MM.1S (cell line): ENCODE measurements at regions not wholly inside any gene's neighbourhood (a gene's known extent, or its start where the extent isn't known, plus 50 kb on each side); places are given as distances from the start of the nearest gene placed in this dataset.

Source experiments
- DNase-seq: peaks from one replicate; pipeline ENCODE4 v3.0.0-alpha.2; 2015
- H2AFZ ChIP-seq: fragments of 300-600 bp; sonication (generic); 2 replicates; pipeline ENCODE4 v1.6.0; 2016; ENCODE audit warnings: antibody characterized with exemption, low read length
- H3F3A ChIP-seq: fragments of 300-600 bp; sonication (generic); 2 replicates; pipeline ENCODE4 v1.6.1; 2016; ENCODE audit warnings: mild to moderate bottlenecking, antibody characterized with exemption, low read length, moderate library complexity, mixed read lengths; ENCODE audit not compliant: insufficient read depth
- H3K27ac ChIP-seq: fragments of 300-600 bp; sonication (generic); 2 replicates; pipeline ENCODE4 v1.5.1; 2016; ENCODE audit warnings: mild to moderate bottlenecking, low read length
- H3K27me3 ChIP-seq: fragments of 300-600 bp; sonication (generic); replicated peaks from 2 replicates; pipeline ENCODE4 v1.6.0; 2016; ENCODE audit warnings: low read length; ENCODE audit not compliant: insufficient read depth
- H3K36me3 ChIP-seq: fragments of 300-600 bp; sonication (generic); replicated peaks from 2 replicates; pipeline ENCODE4 v1.6.1; 2016; ENCODE audit warnings: mild to moderate bottlenecking, low read length, mixed read lengths; ENCODE audit not compliant: insufficient read depth
- H3K4me1 ChIP-seq: fragments of 300-600 bp; sonication (generic); 2 replicates; pipeline ENCODE4 v1.6.1; 2016; ENCODE audit warnings: low read length, mixed read lengths
- H3K4me2 ChIP-seq: fragments of 300-600 bp; sonication (generic); 2 replicates; pipeline ENCODE4 v1.6.0; 2016; ENCODE audit warnings: low read depth, low read length
- H3K4me3 ChIP-seq: fragments of 300-600 bp; sonication (generic); 2 replicates; pipeline ENCODE4 v1.5.1; 2016; ENCODE audit warnings: low read length, mixed read lengths
- H3K79me2 ChIP-seq: fragments of 300-600 bp; sonication (generic); 2 replicates; pipeline ENCODE4 v1.6.1; 2016; ENCODE audit warnings: mixed run types, low read length, mixed read lengths
- H3K9ac ChIP-seq: fragments of 300-600 bp; sonication (generic); 2 replicates; pipeline ENCODE4 v1.6.1; 2016; ENCODE audit warnings: low read length, mixed read lengths
- H3K9me2 ChIP-seq: fragments of 300-600 bp; sonication (generic); replicated peaks from 2 replicates; pipeline ENCODE4 v1.6.1; 2016; ENCODE audit warnings: mild to moderate bottlenecking, low read length, mixed read lengths; ENCODE audit not compliant: insufficient read depth
- H3K9me3 ChIP-seq: fragments of 300-600 bp; sonication (generic); replicated peaks from 2 replicates; pipeline ENCODE4 v1.6.1; 2016; ENCODE audit warnings: mild to moderate bottlenecking, low read length, mixed read lengths; ENCODE audit not compliant: insufficient read depth
- H4K20me1 ChIP-seq: fragments of 300-600 bp; sonication (generic); 2 replicates; pipeline ENCODE4 v1.6.1; 2016; ENCODE audit warnings: mild to moderate bottlenecking, low read length, moderate library complexity, mixed read lengths; ENCODE audit not compliant: insufficient read depth
- EZH2 ChIP-seq: fragments of 300-600 bp; sonication (generic); optimal IDR thresholded peaks from 2 replicates; pipeline ENCODE3; 2017; ENCODE audit warnings: low read depth, mild to moderate bottlenecking, antibody characterized with exemption, low read length, mixed read lengths
- EZH2phosphoT487 ChIP-seq: fragments of 300-600 bp; sonication (generic); IDR thresholded peaks from 2 replicates; pipeline ENCODE4 v1.6.1; 2018; ENCODE audit warnings: antibody characterized with exemption, low read length
- TF ChIP-seq, protein P1 (sequence below): fragments of 300-600 bp; sonication (generic); IDR thresholded peaks from 2 replicates; pipeline ENCODE4 v1.5.1; 2016; ENCODE audit warnings: antibody characterized with exemption, low read length, mixed read lengths

GRCh38 chr13:39279077-39279476 is 240.8 kb downstream of the NHLRC3 start:
- Histone ChIP-seq H2AFZ (no peak overlapping the region), H4K20me1 (no peaks in the 10 kb centered on the region), H3K4me2 (no peak overlapping the region), H3K9ac (no peak overlapping the region), H3F3A (no peaks in the 10 kb centered on the region), H3K9me3 (no peaks in the 10 kb centered on the region), H3K4me1 (no peaks in the 10 kb centered on the region), H3K27ac (no peak overlapping the region), H3K4me3 (no peak overlapping the region), H3K27me3 (no peaks in the 10 kb centered on the region), H3K79me2 (no peaks in the 10 kb centered on the region), H3K36me3 (no peaks in the 10 kb centered on the region), H3K9me2 (no peaks in the 10 kb centered on the region)
- no peak for DNase-seq
- TF ChIP-seq EZH2phosphoT487 (no peak), EZH2 (no peak)
- TF ChIP-seq, protein P1, sequence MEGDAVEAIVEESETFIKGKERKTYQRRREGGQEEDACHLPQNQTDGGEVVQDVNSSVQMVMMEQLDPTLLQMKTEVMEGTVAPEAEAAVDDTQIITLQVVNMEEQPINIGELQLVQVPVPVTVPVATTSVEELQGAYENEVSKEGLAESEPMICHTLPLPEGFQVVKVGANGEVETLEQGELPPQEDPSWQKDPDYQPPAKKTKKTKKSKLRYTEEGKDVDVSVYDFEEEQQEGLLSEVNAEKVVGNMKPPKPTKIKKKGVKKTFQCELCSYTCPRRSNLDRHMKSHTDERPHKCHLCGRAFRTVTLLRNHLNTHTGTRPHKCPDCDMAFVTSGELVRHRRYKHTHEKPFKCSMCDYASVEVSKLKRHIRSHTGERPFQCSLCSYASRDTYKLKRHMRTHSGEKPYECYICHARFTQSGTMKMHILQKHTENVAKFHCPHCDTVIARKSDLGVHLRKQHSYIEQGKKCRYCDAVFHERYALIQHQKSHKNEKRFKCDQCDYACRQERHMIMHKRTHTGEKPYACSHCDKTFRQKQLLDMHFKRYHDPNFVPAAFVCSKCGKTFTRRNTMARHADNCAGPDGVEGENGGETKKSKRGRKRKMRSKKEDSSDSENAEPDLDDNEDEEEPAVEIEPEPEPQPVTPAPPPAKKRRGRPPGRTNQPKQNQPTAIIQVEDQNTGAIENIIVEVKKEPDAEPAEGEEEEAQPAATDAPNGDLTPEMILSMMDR: no peak

DNA sequence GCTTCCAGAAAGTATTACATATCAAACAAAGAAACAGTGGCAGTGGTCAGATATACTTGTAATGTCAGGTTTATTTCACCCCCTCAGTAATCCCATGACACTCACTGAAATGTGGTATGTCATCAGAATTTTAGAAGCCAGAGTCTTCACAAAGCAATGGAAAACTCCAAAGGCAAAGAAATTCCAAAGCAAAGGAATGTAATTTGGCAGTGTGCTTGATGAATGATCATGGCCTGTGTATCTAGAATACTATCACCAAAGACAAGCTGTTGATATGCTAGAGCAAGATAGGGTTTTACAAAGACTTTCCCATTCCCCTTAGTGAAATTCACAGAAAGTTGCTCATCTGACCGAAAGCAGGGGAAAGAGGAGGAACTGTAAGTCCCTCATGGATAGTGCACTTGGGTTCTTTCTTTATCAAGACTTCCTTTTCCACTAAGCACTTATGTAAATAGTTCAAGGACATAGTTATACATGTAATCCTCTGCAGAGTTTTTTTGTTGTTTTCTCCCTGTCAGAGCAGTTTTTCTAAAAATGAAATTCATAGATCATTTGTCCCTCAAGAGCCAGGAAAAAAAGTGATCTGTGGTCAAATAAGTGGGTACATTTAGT is 243.4 kb downstream of the NHLRC3 start:
- no peaks in the 10 kb centered on the region for H3K27me3 ChIP-seq
- no peaks in the 10 kb centered on the region for H3F3A ChIP-seq
- no peak for DNase-seq
- H3K9me2 ChIP-seq: no peaks in the 10 kb centered on the region
- no peaks in the 10 kb centered on the region for H3K9me3 ChIP-seq
- TF ChIP-seq, protein P1: no peak
- no peak for TF ChIP-seq EZH2
- TF ChIP-seq EZH2phosphoT487: no peak
- H4K20me1 ChIP-seq: no peaks in the 10 kb centered on the region
- H2AFZ ChIP-seq: no peak overlapping the region
- no peak overlapping the region for H3K9ac ChIP-seq
- H3K27ac ChIP-seq: no peak overlapping the region
- no peaks in the 10 kb centered on the region for H3K79me2 ChIP-seq
- H3K4me2 ChIP-seq: no peak overlapping the region
- H3K4me3 ChIP-seq: no peak overlapping the region
- no peaks in the 10 kb centered on the region for H3K36me3 ChIP-seq
- H3K4me1 ChIP-seq: no peaks in the 10 kb centered on the region

DNA sequence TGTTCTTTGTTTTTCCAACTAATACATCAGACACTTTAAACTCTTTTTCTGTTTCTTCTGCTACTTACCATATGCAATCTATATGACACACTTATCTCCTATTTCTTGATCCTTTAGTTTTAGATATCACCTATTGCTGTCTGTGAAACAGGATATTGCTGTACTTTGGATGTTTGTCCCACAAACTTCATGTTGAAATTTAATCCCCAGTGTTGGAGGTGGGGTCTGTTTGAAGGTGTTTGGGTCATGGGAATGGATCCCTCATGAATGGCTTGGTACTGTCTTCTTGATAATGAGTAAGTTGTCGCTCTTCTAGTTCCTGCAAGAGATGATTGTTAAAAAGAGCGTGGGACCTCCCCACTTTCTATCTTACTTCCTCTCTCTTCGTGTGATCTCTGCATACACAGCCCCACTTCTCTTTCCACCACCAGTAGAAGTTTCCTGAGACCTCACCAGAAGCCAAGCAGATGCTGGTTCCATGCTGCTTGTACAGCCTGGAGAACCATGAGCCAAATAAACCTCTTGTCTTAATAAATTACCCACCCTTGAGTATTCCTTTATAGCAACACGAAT is 244.2 kb downstream of the NHLRC3 start:
- Histone ChIP-seq H3F3A (no peaks in the 10 kb centered on the region), H2AFZ (no peak overlapping the region), H3K9ac (no peak overlapping the region), H3K36me3 (no peaks in the 10 kb centered on the region), H3K27me3 (no peaks in the 10 kb centered on the region), H3K9me3 (no peaks in the 10 kb centered on the region), H4K20me1 (no peaks in the 10 kb centered on the region), H3K27ac (no peak overlapping the region), H3K79me2 (no peaks in the 10 kb centered on the region), H3K4me3 (no peak overlapping the region), H3K9me2 (no peaks in the 10 kb centered on the region), H3K4me2 (no peak overlapping the region), H3K4me1 (no peaks in the 10 kb centered on the region)
- TF ChIP-seq, protein P1: no peak
- TF ChIP-seq EZH2 (no peak), EZH2phosphoT487 (no peak)
- no peak for DNase-seq
